Iris pigment epithelial cell (primary cell): ENCODE measurements at regions not wholly inside any gene's neighbourhood (a gene's known extent, or its start where the extent isn't known, plus 50 kb on each side); places are given as distances from the start of the nearest gene placed in this dataset.
A peak's percentile ranks its signal among the peaks of the same experiment; 100 is the strongest.

Source experiments
- DNase-seq: peaks from one replicate; pipeline ENCODE4 v3.0.0-alpha.2; 2011; ENCODE audit warnings: low read depth

GRCh38 chr1:55484173-55484572 lies 269.0 kb upstream of the USP24 start:
- peak; percentile 11 for DNase-seq

- DNase-seq, result no peak
These were observed 268.4 kb upstream of the USP24 start for GRCh38 chr1:55483523-55483922.

- DNase-seq, result no peak
These were observed 266.5 kb upstream of the USP24 start for GRCh38 chr1:55481634-55482033.

GRCh38 chr1:55480029-55480795 lies 265.0 kb upstream of the USP24 start:
- DNase-seq, result no peak

GRCh38 chr1:55478742-55479141 lies 263.6 kb upstream of the USP24 start:
- peak; percentile 44 for DNase-seq

- DNase-seq, result no peak
These were observed 262.8 kb upstream of the USP24 start for GRCh38 chr1:55477953-55478352.

- no peak for DNase-seq
These were observed 261.4 kb upstream of the USP24 start for GRCh38 chr1:55476445-55477015.

- DNase-seq, result peak; percentile 56
These were observed 259.1 kb upstream of the USP24 start for GRCh38 chr1:55474168-55474786.

GRCh38 chr1:55473661-55474060 lies 258.5 kb upstream of the USP24 start:
- DNase-seq, result no peak

GRCh38 chr1:55472784-55473183 lies 257.6 kb upstream of the USP24 start:
- DNase-seq, result peak; percentile 17

GRCh38 chr1:55472115-55472514 lies 257.0 kb upstream of the USP24 start:
- DNase-seq, result no peak

GRCh38 chr1:55468142-55468795 lies 253.1 kb upstream of the USP24 start:
- DNase-seq, result no peak

GRCh38 chr1:55466921-55467320 lies 251.8 kb upstream of the USP24 start:
- no peak for DNase-seq

- DNase-seq, result no peak
These were observed 251.2 kb upstream of the USP24 start for GRCh38 chr1:55466373-55466772.

- DNase-seq, result no peak
These were observed 249.4 kb upstream of the USP24 start for GRCh38 chr1:55464550-55464949.

- DNase-seq, result no peak
These were observed 248.8 kb upstream of the USP24 start for GRCh38 chr1:55463814-55464475.

- DNase-seq, result no peak
These were observed 242.7 kb upstream of the USP24 start for GRCh38 chr1:55457874-55458273.

- DNase-seq, result no peak
These were observed 241.8 kb upstream of the USP24 start for GRCh38 chr1:55456971-55457370.

GRCh38 chr1:55448261-55448660 lies 233.1 kb upstream of the USP24 start:
- no peak for DNase-seq

GRCh38 chr1:55447488-55447887 lies 232.3 kb upstream of the USP24 start:
- DNase-seq, result peak; percentile 49

- peak; percentile 63 for DNase-seq
These were observed 231.2 kb upstream of the USP24 start for GRCh38 chr1:55446351-55446750.

GRCh38 chr1:55445416-55445815 lies 230.3 kb upstream of the USP24 start:
- no peak for DNase-seq
